A549 (cell line): ENCODE measurements at regions not wholly inside any gene's neighbourhood (a gene's known extent, or its start where the extent isn't known, plus 50 kb on each side); places are given as distances from the start of the nearest gene placed in this dataset.

Experiments
- ATAC-seq, 2 experiments: fragments of 200-7000 bp in 1 of 2; fragments of >200 bp in 1 of 2; cut with Nextera tagmentation in 1 of 2; cut with Tn5 transposase in 1 of 2; 3 replicates each; pipeline versions ENCODE4 v1.8.0 to v1.9.1; 2018 to 2020; ENCODE audit warnings: mild to moderate bottlenecking in 1 of 2, moderate library complexity in 1 of 2
- CTCF ChIA-PET: fragments of 300-600 bp; sonication (Branson Sonifier 250); formaldehyde crosslinking; extraction: SDS; loops from one replicate; lab custom pipeline; 2021; ENCODE audit warnings: antibody characterized with exemption, inconsistent platforms; lab: Yijun Ruan, JAX
- POLR2A ChIA-PET: fragments of 350-600 bp; formaldehyde crosslinking; extraction: SDS; loops from one replicate; lab custom pipeline; 2021; ENCODE audit warnings: antibody characterized with exemption, inconsistent platforms; lab: Yijun Ruan, JAX
- DNase-seq, 2 experiments: peaks; one replicate each; pipeline versions ENCODE4 v3.0.0 to v3.0.0-alpha.2; 2011 to 2016; ENCODE audit warnings: low read depth in 1 of 2, low spot score in 1 of 2
- FAIRE-seq: peaks from 2 replicates; lab custom pipeline; 2011; peaks lifted over from hg19 to GRCh38; lab: Jason Lieb, UNC
- H3K27ac ChIP-seq, 2 experiments: fragments of >200 bp; sonication (Bioruptor Twin); formaldehyde crosslinking; 3 replicates each; pipeline ENCODE4 v1.5.1; 2016 to 2017
- H3K4me1 ChIP-seq: fragments of >200 bp; sonication (Bioruptor Twin); formaldehyde crosslinking; 3 replicates; pipeline ENCODE4 v1.6.1; 2016
- H3K4me2 ChIP-seq: fragments of >200 bp; sonication (Bioruptor Twin); formaldehyde crosslinking; 3 replicates; pipeline ENCODE4 v1.6.1; 2016
- H3K4me3 ChIP-seq: fragments of >200 bp; sonication (Bioruptor Twin); formaldehyde crosslinking; 3 replicates; pipeline ENCODE4 v1.5.1; 2016
- H3K9me3 ChIP-seq: fragments of >200 bp; sonication (Bioruptor Twin); formaldehyde crosslinking; 3 replicates; pipeline ENCODE4 v1.6.1; 2016
- BCL3 ChIP-seq: fragments of >200 bp; sonication (Bioruptor Twin); formaldehyde crosslinking; IDR thresholded peaks from 3 replicates; pipeline ENCODE4 v1.6.1; 2016
- BHLHE40 ChIP-seq: IDR thresholded peaks from 2 replicates; pipeline ENCODE4 v1.6.1; 2012; ENCODE audit warnings: low read depth, low read length, inconsistent platforms
- CBX2 ChIP-seq: fragments of 200-600 bp; sonication (generic); IDR thresholded peaks from 2 replicates; pipeline ENCODE4 v1.6.1; 2016; ENCODE audit warnings: low read depth, mild to moderate bottlenecking, borderline replicate concordance
- E2F6 ChIP-seq: IDR thresholded peaks from 2 replicates; pipeline ENCODE4 v1.6.1; 2012; ENCODE audit warnings: low read depth, borderline replicate concordance
- ESRRA ChIP-seq: fragments of 150-350 bp; IDR thresholded peaks from 2 replicates; pipeline ENCODE4 v1.6.1; 2014; ENCODE audit warnings: mild to moderate bottlenecking, low read length, borderline replicate concordance
- FOSL2 ChIP-seq, 2 experiments: fragments of 450-650 bp in 1 of 2; fragments of >200 bp in 1 of 2; sonication (Bioruptor Twin) in 1 of 2; formaldehyde crosslinking; IDR thresholded peaks; 2 replicates each; pipeline versions ENCODE4 v1.5.0 to v1.6.1; 2016 to 2020; ENCODE audit warnings: mild to moderate bottlenecking in 1 of 2, moderate library complexity in 1 of 2
- GATA3 ChIP-seq: IDR thresholded peaks from 2 replicates; pipeline ENCODE4 v1.6.1; 2012; ENCODE audit warnings: borderline replicate concordance
- HES2 ChIP-seq: fragments of >200 bp; sonication (Bioruptor Twin); formaldehyde crosslinking; IDR thresholded peaks from 2 replicates; pipeline ENCODE4 v1.6.1; 2016
- HEYL ChIP-seq: fragments of 250-450 bp; sonication (Bioruptor Pico); IDR thresholded peaks from 2 replicates; pipeline ENCODE4 v1.8.0; 2021; ENCODE audit warnings: mild to moderate bottlenecking, moderate library complexity
- MAX ChIP-seq: IDR thresholded peaks from 2 replicates; pipeline ENCODE4 v1.6.1; 2012
- MYC ChIP-seq: IDR thresholded peaks from 2 replicates; pipeline ENCODE4 v1.6.1; 2012; ENCODE audit warnings: mild to moderate bottlenecking, inconsistent platforms, low read length, improper control_type of control experiment, borderline replicate concordance
- PHF8 ChIP-seq: fragments of 200-600 bp; sonication (generic); IDR thresholded peaks from 2 replicates; pipeline ENCODE4 v1.6.1; 2016; ENCODE audit warnings: low read depth, mild to moderate bottlenecking, antibody characterized with exemption, moderate library complexity, borderline replicate concordance
- POLR2AphosphoS2 ChIP-seq: conservative IDR thresholded peaks from 2 replicates; pipeline ENCODE4 v1.6.1; 2012; ENCODE audit warnings: low read length, improper control_type of control experiment, inconsistent platforms
- RARB ChIP-seq: fragments of 250-450 bp; sonication (Bioruptor Pico); IDR thresholded peaks from 2 replicates; pipeline ENCODE4 v1.8.0; 2021; ENCODE audit warnings: mild to moderate bottlenecking, moderate library complexity
- RCOR1 ChIP-seq: fragments of 150-350 bp; IDR thresholded peaks from 2 replicates; pipeline ENCODE4 v1.6.1; 2014; ENCODE audit warnings: antibody characterized with exemption, low read length, low read depth
- RFX5 ChIP-seq: fragments of 450-650 bp; IDR thresholded peaks from 2 replicates; pipeline ENCODE4 v1.7.1; 2014; ENCODE audit warnings: antibody characterized with exemption, mild to moderate bottlenecking, moderate library complexity
- TFCP2L1 ChIP-seq: fragments of 250-450 bp; sonication (Bioruptor Pico); IDR thresholded peaks from 2 replicates; pipeline ENCODE4 v1.5.0; 2021; ENCODE audit warnings: mild to moderate bottlenecking
- USF2 ChIP-seq: fragments of 450-650 bp; IDR thresholded peaks from 2 replicates; pipeline ENCODE4 v1.6.1; 2014; ENCODE audit warnings: antibody characterized with exemption
- ZFP36 ChIP-seq: fragments of 450-650 bp; IDR thresholded peaks from 2 replicates; pipeline ENCODE4 v1.6.1; 2014; ENCODE audit warnings: borderline replicate concordance; ENCODE audit not compliant: partially characterized antibody
- WGBS: methylation state at CpG from one replicate; pipeline ENCODE4 v1.1.6; 2017; ENCODE audit errors: missing lambda C conversion rate; 5-methylcytosine and 5-hydroxymethylcytosine counted together

- TF ChIP-seq E2F6 (no peak), ESRRA (no peak), MAX (no peak)
Observed at GRCh38 chr20:52016022-52016421, 175.6 kb downstream of the ZFP64 start (continued).

GRCh38 chr20:52015155-52015554 is 176.4 kb downstream of the ZFP64 start:
- Histone ChIP-seq H3K27ac (no peak overlapping the region), H3K9me3 (0 out of 3 replicates have a peak, but pooled peaks cover 3% of the 10 kb centered on the region), H3K4me2 (no peak overlapping the region), H3K4me1 (peaks cover 6% of the 10 kb centered on the region; the same call in 2 of the 3 replicates), H3K4me3 (no peak overlapping the region)
- ChIA-PET POLR2A (no interaction called here), CTCF (interaction anchor here (1.3 kb wide), 1 partner anchor 215 kb away, joined by 5 read pairs; no protein-coding TSS in a partner anchor)
- DNase-seq (no peak), FAIRE-seq (no peak), ATAC-seq (no peak)
- WGBS: 71% methylated on average over 5 of the region's 5 CpGs
- TF ChIP-seq BHLHE40: no peak
- no peak for TF ChIP-seq MYC
- TF ChIP-seq HEYL: no peak
- TF ChIP-seq USF2: no peak

GRCh38 chr20:52012079-52012478 is 179.5 kb downstream of the ZFP64 start:
- Histone ChIP-seq H3K4me3 (no peak overlapping the region), H3K4me1 (peaks cover 4% of the 10 kb centered on the region; the same call in 2 of the 3 replicates), H3K4me2 (no peak overlapping the region), H3K27ac (no peak overlapping the region), H3K9me3 (0 out of 3 replicates have a peak, but pooled peaks cover 3% of the 10 kb centered on the region)
- POLR2A ChIA-PET: no interaction called here
- no peak for FAIRE-seq
- no peak for DNase-seq
- no peak for TF ChIP-seq TFCP2L1 (CRISPR knock-in tag)
- no peak for TF ChIP-seq BCL3
- TF ChIP-seq CBX2: no peak
- no peak for TF ChIP-seq HES2
- TF ChIP-seq POLR2AphosphoS2: no peak
- TF ChIP-seq FOSL2 (IDR thresholded peaks at IDR 0.05): no peak
- TF ChIP-seq FOSL2 (CRISPR knock-in tag; IDR thresholded peaks at IDR 0.05): no peak
- no peak for TF ChIP-seq RCOR1
- TF ChIP-seq E2F6: no peak
- no peak for TF ChIP-seq HEYL
- TF ChIP-seq GATA3: no peak
- TF ChIP-seq PHF8: no peak
- no peak for TF ChIP-seq ZFP36
- no peak for TF ChIP-seq MAX
- no peak for TF ChIP-seq RFX5
- no peak for TF ChIP-seq USF2
- no peak for TF ChIP-seq RARB (CRISPR knock-in tag)
- no peak for ATAC-seq
- CTCF ChIA-PET: no interaction called here
- 64% methylated on average over 5 of the region's 5 CpGs for WGBS
